ENCODE measurements at regions not wholly inside any gene's neighbourhood (a gene's known extent, or its start where the extent isn't known, plus 50 kb on each side); places are given as distances from the start of the nearest gene placed in this dataset.

GRCh38 chr12:115898670-115899069 is 378.8 kb downstream of the MED13L start:
- Histone ChIP-seq H3K9me3 (replicated peaks; ENCODE audit: low read length) (no peaks in the 10 kb centered on the region), H3K4me2 (ENCODE audit: low read length) (no peak overlapping the region), H3K36me3 (ENCODE audit: insufficient read depth, low read length) (no peaks in the 10 kb centered on the region), H3K4me3 (ENCODE audit: low read length) (no peak overlapping the region), H3K4me1 (ENCODE audit: control insufficient read depth, insufficient read depth, low read length) (no peaks in the 10 kb centered on the region), H3K27me3 (ENCODE audit: control insufficient read depth, insufficient read depth, low read length) (peaks cover 15% of the 10 kb centered on the region), H3K9ac (ENCODE audit: low read depth, low read length) (no peak overlapping the region)

- H3K4me2 ChIP-seq (ENCODE audit: low read length) = no peak overlapping the region
- H3K36me3 ChIP-seq (ENCODE audit: insufficient read depth, low read length) = no peaks in the 10 kb centered on the region
- peaks cover 8% of the 10 kb centered on the region for H3K27me3 ChIP-seq (ENCODE audit: control insufficient read depth, insufficient read depth, low read length)
- H3K9ac ChIP-seq (ENCODE audit: low read depth, low read length) = no peak overlapping the region
- H3K4me1 ChIP-seq (ENCODE audit: control insufficient read depth, insufficient read depth, low read length) = no peaks in the 10 kb centered on the region
- H3K4me3 ChIP-seq (ENCODE audit: low read length) = no peak overlapping the region
- no peaks in the 10 kb centered on the region for H3K9me3 ChIP-seq (replicated peaks; ENCODE audit: low read length)
Measured at GRCh38 chr12:115897729-115898128, 379.8 kb downstream of the MED13L start.

- H3K4me1 ChIP-seq (ENCODE audit: control insufficient read depth, insufficient read depth, low read length) = no peaks in the 10 kb centered on the region
- no peaks in the 10 kb centered on the region for H3K36me3 ChIP-seq (ENCODE audit: insufficient read depth, low read length)
- no peak overlapping the region for H3K4me2 ChIP-seq (ENCODE audit: low read length)
- no peaks in the 10 kb centered on the region for H3K9me3 ChIP-seq (replicated peaks; ENCODE audit: low read length)
- H3K27me3 ChIP-seq (ENCODE audit: control insufficient read depth, insufficient read depth, low read length) = peaks cover 12% of the 10 kb centered on the region
- H3K9ac ChIP-seq (ENCODE audit: low read depth, low read length) = no peak overlapping the region
- H3K4me3 ChIP-seq (ENCODE audit: low read length) = no peak overlapping the region
Measured at GRCh38 chr12:115895247-115895646, 382.2 kb downstream of the MED13L start.

- no peak overlapping the region for H3K4me2 ChIP-seq (ENCODE audit: low read length)
- no peaks in the 10 kb centered on the region for H3K36me3 ChIP-seq (ENCODE audit: insufficient read depth, low read length)
- H3K9me3 ChIP-seq (replicated peaks; ENCODE audit: low read length) = no peaks in the 10 kb centered on the region
- H3K4me1 ChIP-seq (ENCODE audit: control insufficient read depth, insufficient read depth, low read length) = no peaks in the 10 kb centered on the region
- H3K4me3 ChIP-seq (ENCODE audit: low read length) = no peak overlapping the region
- H3K27me3 ChIP-seq (ENCODE audit: control insufficient read depth, insufficient read depth, low read length) = peaks cover 8% of the 10 kb centered on the region
- no peak overlapping the region for H3K9ac ChIP-seq (ENCODE audit: low read depth, low read length)
Measured at GRCh38 chr12:115891556-115892164, 385.8 kb downstream of the MED13L start.

GRCh38 chr12:115886666-115887065 is 390.8 kb downstream of the MED13L start:
- H3K4me1 ChIP-seq (ENCODE audit: control insufficient read depth, insufficient read depth, low read length) = no peaks in the 10 kb centered on the region
- no peak overlapping the region for H3K4me3 ChIP-seq (ENCODE audit: low read length)
- H3K36me3 ChIP-seq (ENCODE audit: insufficient read depth, low read length) = no peaks in the 10 kb centered on the region
- no peaks in the 10 kb centered on the region for H3K9me3 ChIP-seq (replicated peaks; ENCODE audit: low read length)
- no peak overlapping the region for H3K4me2 ChIP-seq (ENCODE audit: low read length)
- H3K9ac ChIP-seq (ENCODE audit: low read depth, low read length) = no peak overlapping the region
- peaks cover 28% of the 10 kb centered on the region for H3K27me3 ChIP-seq (ENCODE audit: control insufficient read depth, insufficient read depth, low read length)

- H3K4me3 ChIP-seq (ENCODE audit: low read length) = no peak overlapping the region
- H3K4me1 ChIP-seq (ENCODE audit: control insufficient read depth, insufficient read depth, low read length) = no peaks in the 10 kb centered on the region
- peaks cover 25% of the 10 kb centered on the region for H3K27me3 ChIP-seq (ENCODE audit: control insufficient read depth, insufficient read depth, low read length)
- H3K36me3 ChIP-seq (ENCODE audit: insufficient read depth, low read length) = no peaks in the 10 kb centered on the region
- H3K4me2 ChIP-seq (ENCODE audit: low read length) = no peak overlapping the region
- H3K9ac ChIP-seq (ENCODE audit: low read depth, low read length) = no peak overlapping the region
- no peaks in the 10 kb centered on the region for H3K9me3 ChIP-seq (replicated peaks; ENCODE audit: low read length)
Measured at GRCh38 chr12:115885040-115885690, 392.3 kb downstream of the MED13L start.

GRCh38 chr12:115882936-115883335 is 394.6 kb downstream of the MED13L start:
- Histone ChIP-seq H3K4me1 (ENCODE audit: control insufficient read depth, insufficient read depth, low read length) (no peaks in the 10 kb centered on the region), H3K9ac (ENCODE audit: low read depth, low read length) (no peak overlapping the region), H3K4me3 (ENCODE audit: low read length) (no peak overlapping the region), H3K27me3 (ENCODE audit: control insufficient read depth, insufficient read depth, low read length) (peaks cover 29% of the 10 kb centered on the region), H3K9me3 (replicated peaks; ENCODE audit: low read length) (no peaks in the 10 kb centered on the region), H3K4me2 (ENCODE audit: low read length) (no peak overlapping the region), H3K36me3 (ENCODE audit: insufficient read depth, low read length) (no peaks in the 10 kb centered on the region)

GRCh38 chr12:115880238-115880637 is 397.3 kb downstream of the MED13L start:
- H3K36me3 ChIP-seq (ENCODE audit: insufficient read depth, low read length) = no peaks in the 10 kb centered on the region
- no peak overlapping the region for H3K9ac ChIP-seq (ENCODE audit: low read depth, low read length)
- no peak overlapping the region for H3K4me3 ChIP-seq (ENCODE audit: low read length)
- no peaks in the 10 kb centered on the region for H3K9me3 ChIP-seq (replicated peaks; ENCODE audit: low read length)
- H3K4me1 ChIP-seq (ENCODE audit: control insufficient read depth, insufficient read depth, low read length) = no peaks in the 10 kb centered on the region
- H3K27me3 ChIP-seq (ENCODE audit: control insufficient read depth, insufficient read depth, low read length) = peaks cover 26% of the 10 kb centered on the region
- no peak overlapping the region for H3K4me2 ChIP-seq (ENCODE audit: low read length)

GRCh38 chr12:115879354-115879753 is 398.1 kb downstream of the MED13L start:
- Histone ChIP-seq H3K36me3 (ENCODE audit: insufficient read depth, low read length) (no peaks in the 10 kb centered on the region), H3K4me2 (ENCODE audit: low read length) (no peak overlapping the region), H3K4me1 (ENCODE audit: control insufficient read depth, insufficient read depth, low read length) (no peaks in the 10 kb centered on the region), H3K9ac (ENCODE audit: low read depth, low read length) (no peak overlapping the region), H3K27me3 (ENCODE audit: control insufficient read depth, insufficient read depth, low read length) (peaks cover 17% of the 10 kb centered on the region), H3K9me3 (replicated peaks; ENCODE audit: low read length) (no peaks in the 10 kb centered on the region), H3K4me3 (ENCODE audit: low read length) (no peak overlapping the region)

GRCh38 chr12:115873451-115874082 is 403.9 kb downstream of the MED13L start:
- Histone ChIP-seq H3K4me3 (ENCODE audit: low read length) (no peak overlapping the region), H3K4me1 (ENCODE audit: control insufficient read depth, insufficient read depth, low read length) (no peaks in the 10 kb centered on the region), H3K4me2 (ENCODE audit: low read length) (no peak overlapping the region), H3K9me3 (replicated peaks; ENCODE audit: low read length) (no peaks in the 10 kb centered on the region), H3K36me3 (ENCODE audit: insufficient read depth, low read length) (no peaks in the 10 kb centered on the region), H3K9ac (ENCODE audit: low read depth, low read length) (no peak overlapping the region), H3K27me3 (ENCODE audit: control insufficient read depth, insufficient read depth, low read length) (peaks cover 10% of the 10 kb centered on the region)

- no peaks in the 10 kb centered on the region for H3K36me3 ChIP-seq (ENCODE audit: insufficient read depth, low read length)
- no peak overlapping the region for H3K9ac ChIP-seq (ENCODE audit: low read depth, low read length)
- no peaks in the 10 kb centered on the region for H3K4me1 ChIP-seq (ENCODE audit: control insufficient read depth, insufficient read depth, low read length)
- no peaks in the 10 kb centered on the region for H3K9me3 ChIP-seq (replicated peaks; ENCODE audit: low read length)
- H3K4me2 ChIP-seq (ENCODE audit: low read length) = no peak overlapping the region
- H3K27me3 ChIP-seq (ENCODE audit: control insufficient read depth, insufficient read depth, low read length) = peaks cover 10% of the 10 kb centered on the region
- H3K4me3 ChIP-seq (ENCODE audit: low read length) = no peak overlapping the region
Measured at GRCh38 chr12:115872919-115873357, 404.6 kb downstream of the MED13L start.

GRCh38 chr12:115872212-115872611 is 405.3 kb downstream of the MED13L start:
- no peaks in the 10 kb centered on the region for H3K4me1 ChIP-seq (ENCODE audit: control insufficient read depth, insufficient read depth, low read length)
- H3K9me3 ChIP-seq (replicated peaks; ENCODE audit: low read length) = no peaks in the 10 kb centered on the region
- H3K9ac ChIP-seq (ENCODE audit: low read depth, low read length) = no peak overlapping the region
- peaks cover 10% of the 10 kb centered on the region for H3K27me3 ChIP-seq (ENCODE audit: control insufficient read depth, insufficient read depth, low read length)
- H3K36me3 ChIP-seq (ENCODE audit: insufficient read depth, low read length) = no peaks in the 10 kb centered on the region
- no peak overlapping the region for H3K4me3 ChIP-seq (ENCODE audit: low read length)
- no peak overlapping the region for H3K4me2 ChIP-seq (ENCODE audit: low read length)

Data from skeletal muscle satellite cell (primary cell).